ENCODE measurements at regions not wholly inside any gene's neighbourhood (a gene's known extent, or its start where the extent isn't known, plus 50 kb on each side); places are given as distances from the start of the nearest gene placed in this dataset.

- Mint-ChIP-seq H3K27ac (no peak overlapping the region), H3K4me1 (no peaks in the 10 kb centered on the region), H3K4me3 (no peak overlapping the region), H3K27me3 (ENCODE audit: insufficient read depth, low read depth) (peaks cover 2% of the 10 kb centered on the region), H3K36me3 (no peaks in the 10 kb centered on the region), H3K9me3 (no peaks in the 10 kb centered on the region)
- H3K4me3 ChIP-seq = no peak overlapping the region
- H2AFZ ChIP-seq (replicated peaks) = no peak overlapping the region
- no peak overlapping the region for H3K4me2 ChIP-seq
- no peak overlapping the region for H3K27ac ChIP-seq
- H3F3A ChIP-seq (ENCODE audit: low read depth) = no peaks in the 10 kb centered on the region
- H3K36me3 ChIP-seq = no peaks in the 10 kb centered on the region
- H3K27me3 ChIP-seq = no peaks in the 10 kb centered on the region
- H3K9me3 ChIP-seq (ENCODE audit: low read depth) = no peaks in the 10 kb centered on the region
- no peaks in the 10 kb centered on the region for H4K20me1 ChIP-seq (ENCODE audit: low read depth)
- no peaks in the 10 kb centered on the region for H3K79me2 ChIP-seq (ENCODE audit: low read depth)
- no peak overlapping the region for H3K9ac ChIP-seq
- H3K4me1 ChIP-seq = no peaks in the 10 kb centered on the region
- TF ChIP-seq EZH2 (IDR thresholded peaks at IDR 0.05) = no peak
- TF ChIP-seq CTCF (IDR thresholded peaks at IDR 0.05) = no peak
- no peak for TF ChIP-seq EZH2phosphoT487 (IDR thresholded peaks at IDR 0.05)
- no peak for DNase-seq (ENCODE audit: low spot score)
Measured at GRCh38 chr5:121025671-121026070, 561.6 kb downstream of the PRR16 start.

- no peak overlapping the region for H3K27ac Mint-ChIP-seq
- H3K27me3 ChIP-seq = no peaks in the 10 kb centered on the region
Measured at GRCh38 chr5:121027636-121028035, 563.5 kb downstream of the PRR16 start.

GRCh38 chr5:121029536-121030245 is 565.6 kb downstream of the PRR16 start:
- H3K36me3 Mint-ChIP-seq = no peaks in the 10 kb centered on the region
- peaks cover 2% of the 10 kb centered on the region for H3K27me3 Mint-ChIP-seq (ENCODE audit: insufficient read depth, low read depth)
- H2AFZ ChIP-seq (replicated peaks) = no peak overlapping the region
- H3K27ac ChIP-seq = no peak overlapping the region
- H3K4me1 ChIP-seq = no peaks in the 10 kb centered on the region
- no peak overlapping the region for H3K4me3 ChIP-seq
- no peaks in the 10 kb centered on the region for H3K27me3 ChIP-seq
- no peaks in the 10 kb centered on the region for H3K4me1 Mint-ChIP-seq
- H3K9me3 Mint-ChIP-seq = no peaks in the 10 kb centered on the region
- H3K4me2 ChIP-seq = no peak overlapping the region
- no peak overlapping the region for H3K9ac ChIP-seq
- H4K20me1 ChIP-seq (ENCODE audit: low read depth) = no peaks in the 10 kb centered on the region
- no peak for DNase-seq (ENCODE audit: low spot score)
- H3K9me3 ChIP-seq (ENCODE audit: low read depth) = no peaks in the 10 kb centered on the region
- H3F3A ChIP-seq (ENCODE audit: low read depth) = no peaks in the 10 kb centered on the region
- no peaks in the 10 kb centered on the region for H3K79me2 ChIP-seq (ENCODE audit: low read depth)
- H3K27ac Mint-ChIP-seq = no peak overlapping the region
- no peaks in the 10 kb centered on the region for H3K36me3 ChIP-seq
- TF ChIP-seq EZH2phosphoT487 (IDR thresholded peaks at IDR 0.05) (no peak), CTCF (IDR thresholded peaks at IDR 0.05) (no peak), EZH2 (IDR thresholded peaks at IDR 0.05) (no peak)
- no peak overlapping the region for H3K4me3 Mint-ChIP-seq

More at GRCh38 chr5:121027636-121028035, 563.5 kb downstream of the PRR16 start:
- Mint-ChIP-seq H3K4me3 (no peak overlapping the region), H3K4me1 (no peaks in the 10 kb centered on the region), H3K36me3 (no peaks in the 10 kb centered on the region), H3K27me3 (ENCODE audit: insufficient read depth, low read depth) (peaks cover 2% of the 10 kb centered on the region), H3K9me3 (no peaks in the 10 kb centered on the region)
- H3K36me3 ChIP-seq = no peaks in the 10 kb centered on the region
- no peaks in the 10 kb centered on the region for H4K20me1 ChIP-seq (ENCODE audit: low read depth)
- no peaks in the 10 kb centered on the region for H3F3A ChIP-seq (ENCODE audit: low read depth)
- H3K4me2 ChIP-seq = no peak overlapping the region
- TF ChIP-seq EZH2 (IDR thresholded peaks at IDR 0.05) (no peak), EZH2phosphoT487 (IDR thresholded peaks at IDR 0.05) (no peak), CTCF (IDR thresholded peaks at IDR 0.05) (no peak)
- H3K4me1 ChIP-seq = no peaks in the 10 kb centered on the region
- no peak overlapping the region for H2AFZ ChIP-seq (replicated peaks)
- no peaks in the 10 kb centered on the region for H3K9me3 ChIP-seq (ENCODE audit: low read depth)
- H3K79me2 ChIP-seq (ENCODE audit: low read depth) = no peaks in the 10 kb centered on the region
- no peak overlapping the region for H3K9ac ChIP-seq
- H3K4me3 ChIP-seq = no peak overlapping the region
- DNase-seq (ENCODE audit: low spot score) = no peak
- no peak overlapping the region for H3K27ac ChIP-seq

All from neural progenitor cell (in vitro differentiated cells).